ENCODE measurements at regions not wholly inside any gene's neighbourhood (a gene's known extent, or its start where the extent isn't known, plus 50 kb on each side); places are given as distances from the start of the nearest gene placed in this dataset.

GRCh38 chr15:60095711-60096110 lies 91.6 kb downstream of the FOXB1 start:
- no peak for DNase-seq (ENCODE audit: low spot score)

DNA sequence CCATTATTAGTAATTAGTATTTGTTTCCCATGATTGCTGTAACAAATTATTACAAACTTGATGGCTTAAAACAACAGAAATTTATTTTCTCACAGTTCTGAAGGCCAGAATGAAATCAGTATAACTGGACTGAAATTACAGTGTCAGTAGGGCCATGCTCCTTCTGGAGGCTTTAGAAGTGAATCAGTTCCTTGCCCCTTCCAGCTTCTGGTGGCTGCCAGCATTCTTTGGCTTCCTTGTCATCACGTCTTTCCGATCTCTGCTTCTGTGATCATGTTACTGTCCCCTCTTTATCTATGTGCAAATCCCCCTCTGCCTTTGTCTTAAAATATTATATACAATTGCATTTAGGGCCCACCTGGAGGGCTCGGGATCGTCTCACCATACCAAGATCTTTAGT lies 92.0 kb downstream of the FOXB1 start:
- no peak for DNase-seq (ENCODE audit: low spot score)

GRCh38 chr15:60101416-60101815 lies 97.3 kb downstream of the FOXB1 start:
- no peak for DNase-seq (ENCODE audit: low spot score)

- DNase-seq (ENCODE audit: low spot score): no peak
Observed at GRCh38 chr15:60102748-60103147, 98.6 kb downstream of the FOXB1 start.

- no peak for DNase-seq (ENCODE audit: low spot score)
Observed at GRCh38 chr15:60110909-60111308, 106.8 kb downstream of the FOXB1 start.

DNA sequence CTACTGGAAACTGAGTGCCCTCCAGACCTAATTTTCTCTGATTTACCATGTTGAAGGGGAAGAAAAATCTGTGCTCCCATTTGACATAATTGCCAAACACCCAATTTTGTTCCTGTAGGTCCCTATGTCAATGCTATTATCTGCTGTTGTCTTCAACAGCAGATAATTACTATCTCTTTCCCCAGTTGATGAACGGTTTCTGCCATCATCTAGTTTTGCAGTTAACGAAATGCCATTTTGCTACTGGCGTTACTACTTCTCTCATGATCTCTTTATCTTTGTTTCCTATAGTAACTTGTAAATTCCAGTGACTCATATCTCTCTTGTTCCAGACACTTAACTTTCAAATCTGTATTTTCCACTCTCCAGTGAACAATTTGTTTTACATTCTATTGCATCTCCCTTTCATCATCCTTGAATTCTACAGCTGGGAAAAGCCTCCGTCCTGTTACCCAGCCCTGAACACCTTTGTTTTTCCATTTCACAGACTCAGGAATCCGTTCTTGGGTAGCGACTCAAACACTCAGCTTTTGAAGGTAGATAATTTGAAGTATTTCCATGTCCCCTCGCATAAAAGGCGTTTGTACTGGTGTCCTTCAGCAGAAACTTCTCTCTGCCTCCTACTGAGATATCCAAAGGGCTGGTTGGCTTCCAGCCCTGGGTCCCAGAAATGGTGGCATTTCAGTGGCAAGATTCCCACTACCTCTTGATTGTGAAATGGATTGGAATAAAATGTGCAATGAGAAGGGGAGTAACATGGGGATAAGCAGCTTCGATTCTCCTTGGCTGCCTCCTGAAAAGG lies 111.7 kb downstream of the FOXB1 start:
- DNase-seq (ENCODE audit: low spot score): no peak

GRCh38 chr15:60116456-60117089 lies 112.5 kb downstream of the FOXB1 start:
- no peak for DNase-seq (ENCODE audit: low spot score)

DNA sequence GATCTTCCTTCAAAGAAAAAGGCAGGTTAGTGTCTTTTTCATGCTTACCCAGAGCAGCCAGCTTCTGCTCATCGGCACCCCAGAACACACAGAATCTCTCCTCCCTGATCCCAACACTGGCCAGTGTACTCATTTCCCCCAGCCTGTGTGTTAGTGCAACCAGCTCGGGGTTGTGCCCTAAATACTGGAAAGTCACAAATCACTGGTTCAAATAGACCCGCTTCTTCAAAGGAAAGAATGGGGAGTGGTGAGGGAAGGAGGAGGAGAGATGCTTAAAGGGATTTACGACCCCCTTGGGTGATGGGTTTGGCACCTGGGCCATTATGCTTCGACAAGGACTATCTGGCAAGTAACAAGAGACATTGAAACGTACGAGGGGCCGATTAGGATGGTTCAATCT lies 114.0 kb downstream of the FOXB1 start:
- DNase-seq (ENCODE audit: low spot score): no peak

GRCh38 chr15:60118626-60119025 lies 114.5 kb downstream of the FOXB1 start:
- no peak for DNase-seq (ENCODE audit: low spot score)

DNA sequence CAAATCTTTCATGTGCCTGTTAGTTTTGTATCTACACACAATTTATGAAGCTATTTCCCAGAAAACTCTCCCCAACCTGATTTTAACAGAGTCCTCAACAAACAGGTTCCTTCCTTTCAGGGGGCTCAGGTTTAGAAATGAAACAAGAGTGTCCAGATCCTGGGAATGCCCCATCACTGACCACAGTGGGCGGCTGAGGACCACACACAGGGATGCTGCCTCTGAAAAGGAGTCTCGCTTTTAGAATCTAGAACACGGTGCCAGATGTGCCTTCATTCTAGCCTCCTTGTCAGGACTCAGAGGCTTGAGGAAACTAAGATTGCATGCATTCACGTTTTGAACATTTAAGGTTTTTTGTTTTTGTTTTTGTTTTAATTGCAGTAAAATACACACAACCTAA lies 115.0 kb downstream of the FOXB1 start:
- DNase-seq (ENCODE audit: low spot score): no peak

- no peak for DNase-seq (ENCODE audit: low spot score)
Observed at GRCh38 chr15:60120100-60120499, 116.0 kb downstream of the FOXB1 start.

GRCh38 chr15:60121845-60122244 lies 117.7 kb downstream of the FOXB1 start:
- DNase-seq (ENCODE audit: low spot score): no peak

- DNase-seq (ENCODE audit: low spot score): no peak
Observed at GRCh38 chr15:60122691-60123090, 118.6 kb downstream of the FOXB1 start.

- DNase-seq (ENCODE audit: low spot score): no peak
Observed at GRCh38 chr15:60124460-60125070, 120.5 kb downstream of the FOXB1 start.

DNA sequence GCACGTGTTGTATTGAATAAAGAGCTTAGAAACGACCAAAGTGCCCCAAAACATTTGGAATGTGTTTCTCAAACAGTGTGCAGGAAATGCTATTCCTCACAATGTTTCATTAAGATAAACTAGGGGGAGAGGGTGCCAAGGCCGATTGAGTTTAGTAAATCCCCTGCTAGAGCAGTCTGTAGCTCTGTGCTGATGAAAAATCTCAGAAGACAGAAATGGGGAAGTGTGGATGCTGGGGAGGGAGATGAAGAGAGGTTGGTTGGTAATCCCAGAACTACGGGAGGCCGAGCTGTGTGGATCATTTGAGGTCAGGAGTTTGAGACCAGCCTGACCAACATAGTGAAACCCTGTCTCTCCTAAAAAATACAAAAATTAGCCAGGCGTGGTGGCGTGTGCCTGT lies 121.2 kb downstream of the FOXB1 start:
- no peak for DNase-seq (ENCODE audit: low spot score)

GRCh38 chr15:60126200-60126599 lies 122.1 kb downstream of the FOXB1 start:
- no peak for DNase-seq (ENCODE audit: low spot score)

DNA sequence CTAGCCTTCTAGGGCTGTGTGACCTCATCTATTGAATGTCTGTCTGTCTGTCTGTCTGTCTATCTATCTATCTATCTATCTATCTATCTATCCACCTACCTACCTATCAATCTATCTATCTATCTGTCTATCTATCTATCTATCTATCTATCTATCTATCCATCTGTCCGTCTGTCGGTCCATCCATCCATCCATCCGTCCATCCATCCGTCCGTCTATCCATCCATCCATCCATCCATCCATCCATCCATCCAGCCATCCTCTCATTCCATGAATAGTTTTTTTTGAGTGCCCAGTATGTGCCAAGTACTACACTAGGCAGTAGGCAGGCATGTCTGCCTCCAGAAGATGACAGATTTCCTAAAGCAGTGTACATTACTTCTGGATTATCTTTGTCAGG lies 122.5 kb downstream of the FOXB1 start:
- no peak for DNase-seq (ENCODE audit: low spot score)

GRCh38 chr15:60128000-60128376 lies 123.9 kb downstream of the FOXB1 start:
- DNase-seq (ENCODE audit: low spot score): peak; percentile 38

GRCh38 chr15:60128710-60129109 lies 124.6 kb downstream of the FOXB1 start:
- DNase-seq (ENCODE audit: low spot score): no peak

GRCh38 chr15:60130398-60130797 lies 126.3 kb downstream of the FOXB1 start:
- no peak for DNase-seq (ENCODE audit: low spot score)

- no peak for DNase-seq (ENCODE audit: low spot score)
Observed at GRCh38 chr15:60130821-60131220, 126.7 kb downstream of the FOXB1 start.

DNA sequence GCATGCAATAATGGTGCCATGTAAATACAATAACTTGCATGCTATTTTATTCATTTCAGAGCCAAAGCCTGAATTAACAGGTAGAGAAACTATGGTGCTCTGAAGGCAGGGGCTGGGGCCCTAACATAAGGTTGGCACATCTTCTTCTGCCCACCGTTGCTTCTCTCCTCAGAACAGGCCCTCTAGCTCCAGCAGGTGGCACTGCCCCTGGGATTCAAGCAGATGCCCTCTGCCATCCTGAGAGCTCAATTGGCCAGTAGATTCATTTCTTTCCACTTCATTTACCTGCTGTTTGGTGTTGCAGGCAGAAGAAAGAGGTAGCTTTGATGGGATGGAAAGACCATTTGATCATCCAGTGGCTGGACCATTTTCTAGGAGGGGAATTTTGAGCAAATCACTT lies 130.5 kb downstream of the FOXB1 start:
- DNase-seq (ENCODE audit: low spot score): no peak

DNA sequence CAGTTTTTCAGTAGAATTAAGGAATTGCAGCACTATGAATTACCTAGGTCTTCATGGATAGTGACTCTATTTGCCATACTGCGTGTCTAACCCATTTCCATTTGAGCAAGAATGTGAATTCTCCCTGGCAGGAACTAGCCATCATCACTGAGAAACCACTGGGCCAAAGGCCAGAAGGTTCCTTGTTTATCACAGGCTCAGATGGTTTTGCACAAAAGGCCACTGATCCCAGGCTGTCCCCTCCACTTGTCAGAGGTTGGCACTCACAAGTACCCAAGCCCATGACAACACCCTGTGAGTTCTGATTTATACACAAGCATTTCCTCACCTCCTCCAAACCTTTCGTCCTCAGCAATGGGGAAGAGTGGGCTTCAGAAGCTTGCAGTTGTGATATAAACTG lies 131.8 kb downstream of the FOXB1 start:
- DNase-seq (ENCODE audit: low spot score): peak; percentile 77
